ENCODE measurements at regions not wholly inside any gene's neighbourhood (a gene's known extent, or its start where the extent isn't known, plus 50 kb on each side); places are given as distances from the start of the nearest gene placed in this dataset.

DNA sequence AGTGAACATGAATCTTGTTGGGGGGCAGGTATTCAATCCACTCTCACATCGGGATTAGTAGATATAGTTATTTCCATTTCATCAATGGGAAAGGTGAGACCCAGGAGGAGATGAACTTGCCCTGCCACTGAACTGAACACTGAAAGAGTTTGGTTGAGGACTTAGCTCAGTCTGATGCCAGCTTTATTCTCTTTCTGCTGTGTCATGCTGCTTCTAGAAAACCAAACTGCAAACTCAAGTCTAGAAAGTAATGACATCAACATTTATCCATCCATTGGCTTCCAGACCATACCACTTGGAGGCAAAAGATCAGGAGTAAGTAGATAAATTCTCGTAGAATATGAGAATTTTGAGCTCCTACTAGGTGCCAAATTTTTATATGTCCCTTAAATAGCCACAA lies 288.0 kb upstream of the CTNNB1 start:
- Histone ChIP-seq H3K4me3 (replicated peaks; ENCODE audit: insufficient read depth, low read length) (no peak overlapping the region), H3K27me3 (ENCODE audit: insufficient read depth, poor library complexity, severe bottlenecking) (no peaks in the 10 kb centered on the region), H3K27ac (replicated peaks) (no peak overlapping the region)
- no peak for TF ChIP-seq SPI1 (IDR thresholded peaks at IDR 0.05; ENCODE audit: borderline replicate concordance, low read depth)
- TF ChIP-seq, protein P1, sequence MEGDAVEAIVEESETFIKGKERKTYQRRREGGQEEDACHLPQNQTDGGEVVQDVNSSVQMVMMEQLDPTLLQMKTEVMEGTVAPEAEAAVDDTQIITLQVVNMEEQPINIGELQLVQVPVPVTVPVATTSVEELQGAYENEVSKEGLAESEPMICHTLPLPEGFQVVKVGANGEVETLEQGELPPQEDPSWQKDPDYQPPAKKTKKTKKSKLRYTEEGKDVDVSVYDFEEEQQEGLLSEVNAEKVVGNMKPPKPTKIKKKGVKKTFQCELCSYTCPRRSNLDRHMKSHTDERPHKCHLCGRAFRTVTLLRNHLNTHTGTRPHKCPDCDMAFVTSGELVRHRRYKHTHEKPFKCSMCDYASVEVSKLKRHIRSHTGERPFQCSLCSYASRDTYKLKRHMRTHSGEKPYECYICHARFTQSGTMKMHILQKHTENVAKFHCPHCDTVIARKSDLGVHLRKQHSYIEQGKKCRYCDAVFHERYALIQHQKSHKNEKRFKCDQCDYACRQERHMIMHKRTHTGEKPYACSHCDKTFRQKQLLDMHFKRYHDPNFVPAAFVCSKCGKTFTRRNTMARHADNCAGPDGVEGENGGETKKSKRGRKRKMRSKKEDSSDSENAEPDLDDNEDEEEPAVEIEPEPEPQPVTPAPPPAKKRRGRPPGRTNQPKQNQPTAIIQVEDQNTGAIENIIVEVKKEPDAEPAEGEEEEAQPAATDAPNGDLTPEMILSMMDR (IDR thresholded peaks at IDR 0.05; ENCODE audit: insufficient read depth, low read length), result no peak
- TF ChIP-seq POLR2AphosphoS5 (IDR thresholded peaks at IDR 0.05; ENCODE audit: low read depth), result no peak
- no peak for TF ChIP-seq REST (IDR thresholded peaks at IDR 0.05; ENCODE audit: insufficient replicate concordance, low read depth)
- TF ChIP-seq GABPA (IDR thresholded peaks at IDR 0.05; ENCODE audit: low read depth), result no peak
- DNase-seq (ENCODE audit: low read depth in 1 of 2, low spot score in 1 of 2), result no peak

DNA sequence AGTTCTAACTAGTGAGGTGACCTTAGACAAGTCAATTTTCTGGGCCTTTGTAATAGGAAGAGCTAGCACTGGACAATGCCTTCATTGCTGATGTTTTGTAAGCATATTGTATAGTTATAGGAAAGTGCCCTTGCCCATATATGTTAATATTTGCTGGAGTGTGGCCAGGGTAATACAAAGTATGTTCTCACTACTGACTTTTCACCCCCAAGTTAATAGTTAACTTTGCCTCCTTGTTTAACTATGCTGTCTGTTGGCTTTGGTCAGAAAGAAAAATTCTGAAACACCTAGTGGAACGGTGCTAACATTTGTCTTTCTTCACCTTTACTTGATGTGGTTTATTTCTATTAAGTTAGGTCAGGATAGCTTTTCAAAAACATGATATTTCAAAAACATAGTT lies 287.4 kb upstream of the CTNNB1 start:
- TF ChIP-seq REST (IDR thresholded peaks at IDR 0.05; ENCODE audit: insufficient replicate concordance, low read depth) (no peak), SPI1 (IDR thresholded peaks at IDR 0.05; ENCODE audit: borderline replicate concordance, low read depth) (no peak), GABPA (IDR thresholded peaks at IDR 0.05; ENCODE audit: low read depth) (no peak), POLR2AphosphoS5 (IDR thresholded peaks at IDR 0.05; ENCODE audit: low read depth) (no peak)
- TF ChIP-seq, protein P1 (IDR thresholded peaks at IDR 0.05; ENCODE audit: insufficient read depth, low read length), result no peak
- no peak overlapping the region for H3K4me3 ChIP-seq (replicated peaks; ENCODE audit: insufficient read depth, low read length)
- no peak overlapping the region for H3K27ac ChIP-seq (replicated peaks)
- H3K27me3 ChIP-seq (ENCODE audit: insufficient read depth, poor library complexity, severe bottlenecking), result no peaks in the 10 kb centered on the region
- no peak for DNase-seq (ENCODE audit: low read depth in 1 of 2, low spot score in 1 of 2)

GRCh38 chr3:40912461-40912860 lies 286.8 kb upstream of the CTNNB1 start:
- H3K4me3 ChIP-seq (replicated peaks; ENCODE audit: insufficient read depth, low read length), result no peak overlapping the region
- DNase-seq (ENCODE audit: low read depth in 1 of 2, low spot score in 1 of 2), result no peak
- H3K27me3 ChIP-seq (ENCODE audit: insufficient read depth, poor library complexity, severe bottlenecking), result no peaks in the 10 kb centered on the region
- TF ChIP-seq GABPA (IDR thresholded peaks at IDR 0.05; ENCODE audit: low read depth) (no peak), SPI1 (IDR thresholded peaks at IDR 0.05; ENCODE audit: borderline replicate concordance, low read depth) (no peak)
- TF ChIP-seq, protein P1 (IDR thresholded peaks at IDR 0.05; ENCODE audit: insufficient read depth, low read length), result no peak
- no peak overlapping the region for H3K27ac ChIP-seq (replicated peaks)

GRCh38 chr3:40913192-40913591 lies 286.1 kb upstream of the CTNNB1 start:
- no peak for DNase-seq (ENCODE audit: low read depth in 1 of 2, low spot score in 1 of 2)
- no peak overlapping the region for H3K4me3 ChIP-seq (replicated peaks; ENCODE audit: insufficient read depth, low read length)
- no peaks in the 10 kb centered on the region for H3K27me3 ChIP-seq (ENCODE audit: insufficient read depth, poor library complexity, severe bottlenecking)
- no peak overlapping the region for H3K27ac ChIP-seq (replicated peaks)
- TF ChIP-seq, protein P1 (IDR thresholded peaks at IDR 0.05; ENCODE audit: insufficient read depth, low read length), result no peak
- TF ChIP-seq GABPA (IDR thresholded peaks at IDR 0.05; ENCODE audit: low read depth) (no peak), SPI1 (IDR thresholded peaks at IDR 0.05; ENCODE audit: borderline replicate concordance, low read depth) (no peak), REST (IDR thresholded peaks at IDR 0.05; ENCODE audit: insufficient replicate concordance, low read depth) (no peak), POLR2AphosphoS5 (IDR thresholded peaks at IDR 0.05; ENCODE audit: low read depth) (no peak)
